ENCODE measurements at regions not wholly inside any gene's neighbourhood (a gene's known extent, or its start where the extent isn't known, plus 50 kb on each side); places are given as distances from the start of the nearest gene placed in this dataset.

GRCh38 chr11:114776956-114777355 is 98.6 kb downstream of the NXPE2 start:
- no peak for TF ChIP-seq CTCF (IDR thresholded peaks at IDR 0.05)
- TF ChIP-seq POLR2A (IDR thresholded peaks at IDR 0.05), result no peak
- no peak for TF ChIP-seq POLR2AphosphoS5 (IDR thresholded peaks at IDR 0.05)

Measured in breast epithelium (tissue), 3 donors.